ENCODE measurements at regions not wholly inside any gene's neighbourhood (a gene's known extent, or its start where the extent isn't known, plus 50 kb on each side); places are given as distances from the start of the nearest gene placed in this dataset.
"Not testable (repeated sequence)": the region's sequence is repeated elsewhere in the genome, so short reads cannot be mapped to it uniquely, and the experiment has no call there.

GRCh38 chr14:28152453-28153044 lies 614.0 kb upstream of the FOXG1 start:
- DNase-seq, result no peak

DNA sequence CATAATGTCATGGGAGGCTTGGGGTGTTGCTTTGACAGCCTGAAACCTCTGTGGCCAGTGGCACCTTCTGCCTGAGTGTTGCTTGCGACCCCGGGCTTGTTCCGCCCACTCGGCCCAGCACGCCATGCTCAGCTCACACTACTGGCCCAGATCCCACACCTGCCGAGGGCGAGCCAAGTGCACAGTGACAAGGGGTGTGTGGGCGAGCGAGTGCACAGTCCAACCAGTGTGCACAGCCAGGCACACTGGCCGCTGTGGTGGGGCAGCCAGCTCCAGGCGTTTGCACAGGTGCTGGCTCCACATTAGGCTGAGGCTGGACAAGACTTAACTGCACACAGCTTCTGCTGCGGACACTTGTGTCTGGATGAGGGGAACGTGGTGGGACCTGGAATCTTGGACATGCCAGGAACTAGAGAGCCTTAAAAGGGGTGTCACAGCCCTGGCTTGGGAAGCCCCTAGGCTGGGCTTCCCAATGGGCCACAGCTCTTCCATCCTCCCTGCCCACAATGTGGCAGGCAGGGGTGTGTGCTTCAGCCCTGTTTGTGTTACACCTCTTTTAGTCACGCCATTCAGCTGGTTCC lies 609.2 kb upstream of the FOXG1 start:
- no peak for DNase-seq

DNA sequence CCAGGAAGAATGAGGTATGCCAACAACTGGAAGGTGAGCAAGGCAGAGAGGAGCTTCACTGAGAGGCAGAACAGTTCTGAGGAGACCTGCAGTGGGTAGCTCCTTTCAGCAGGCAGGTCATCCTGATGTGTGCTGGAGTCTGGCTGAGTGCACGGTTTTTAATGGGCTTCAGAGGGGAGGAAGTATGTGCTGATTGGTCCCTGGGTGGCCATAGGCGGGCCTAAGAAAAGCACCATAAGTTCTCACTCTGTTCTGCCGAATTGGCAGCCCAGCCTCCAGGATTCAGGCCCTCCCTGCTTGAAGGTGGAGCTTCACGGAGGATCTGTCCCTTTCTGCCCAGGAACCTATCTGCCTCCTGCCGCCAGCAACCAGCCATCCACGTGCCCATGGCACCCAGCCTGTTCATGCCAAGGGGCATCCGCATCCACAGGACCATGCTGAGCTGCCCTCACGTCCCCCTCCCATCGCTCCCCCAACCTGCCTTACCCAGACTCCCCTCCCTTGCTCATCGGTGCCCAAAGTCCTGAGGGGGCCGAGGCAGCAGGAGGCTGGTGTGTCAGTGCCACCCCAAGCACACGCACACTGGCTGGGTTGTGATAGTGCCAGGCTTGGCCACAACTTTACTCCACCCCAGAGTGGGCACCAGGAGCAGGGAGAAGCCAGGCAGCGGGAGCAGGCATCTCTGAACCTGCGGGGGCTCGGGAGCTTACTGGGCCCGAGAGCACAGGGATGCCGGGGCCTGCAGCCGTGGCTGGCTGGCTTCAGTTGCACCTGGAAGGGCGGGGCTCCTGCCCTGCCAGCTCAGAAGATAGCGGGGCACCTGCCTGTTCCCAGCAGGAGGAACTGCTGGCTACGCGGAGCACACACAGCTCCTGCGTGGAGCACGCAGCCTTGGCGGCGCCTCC lies 608.4 kb upstream of the FOXG1 start:
- no peak for DNase-seq

GRCh38 chr14:28161040-28161439 lies 605.5 kb upstream of the FOXG1 start:
- no peak for DNase-seq

DNA sequence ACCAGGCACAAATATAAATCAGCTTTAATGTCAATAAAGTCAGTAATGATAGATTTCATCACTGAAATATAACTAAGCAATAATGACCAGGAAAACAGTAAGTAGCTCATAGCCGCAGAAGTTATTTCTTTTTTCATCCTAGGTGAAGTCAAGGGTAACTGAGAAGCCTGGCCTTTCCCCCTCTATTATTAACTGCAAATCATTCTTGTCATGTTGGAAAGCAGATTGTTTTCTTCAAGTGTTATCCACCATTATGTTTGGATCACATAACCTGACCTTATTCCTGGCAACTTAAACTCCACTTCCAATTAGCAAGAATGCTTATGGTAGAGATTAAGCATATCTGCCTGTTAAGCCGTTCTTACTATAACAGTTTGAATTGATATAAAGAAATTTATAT lies 603.4 kb upstream of the FOXG1 start:
- no peak for DNase-seq

DNA sequence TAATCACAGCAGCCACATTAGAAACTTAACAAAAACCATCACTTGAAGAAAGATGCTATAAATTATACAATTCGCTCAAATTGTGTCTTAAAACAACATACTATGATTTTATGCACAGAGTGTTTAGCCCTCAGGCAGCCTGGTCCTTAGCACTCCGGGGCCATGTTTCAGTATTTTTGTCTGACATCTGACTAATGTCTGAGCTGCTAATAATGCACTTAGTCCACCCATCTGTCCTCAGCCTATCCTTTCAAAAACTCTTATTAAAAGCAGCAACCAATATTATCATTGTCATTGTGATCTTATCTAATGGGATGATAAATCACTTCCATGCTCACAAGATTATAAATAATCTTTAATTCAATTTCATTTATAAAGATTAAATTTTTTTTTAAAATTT lies 602.7 kb upstream of the FOXG1 start:
- DNase-seq, result no peak

DNA sequence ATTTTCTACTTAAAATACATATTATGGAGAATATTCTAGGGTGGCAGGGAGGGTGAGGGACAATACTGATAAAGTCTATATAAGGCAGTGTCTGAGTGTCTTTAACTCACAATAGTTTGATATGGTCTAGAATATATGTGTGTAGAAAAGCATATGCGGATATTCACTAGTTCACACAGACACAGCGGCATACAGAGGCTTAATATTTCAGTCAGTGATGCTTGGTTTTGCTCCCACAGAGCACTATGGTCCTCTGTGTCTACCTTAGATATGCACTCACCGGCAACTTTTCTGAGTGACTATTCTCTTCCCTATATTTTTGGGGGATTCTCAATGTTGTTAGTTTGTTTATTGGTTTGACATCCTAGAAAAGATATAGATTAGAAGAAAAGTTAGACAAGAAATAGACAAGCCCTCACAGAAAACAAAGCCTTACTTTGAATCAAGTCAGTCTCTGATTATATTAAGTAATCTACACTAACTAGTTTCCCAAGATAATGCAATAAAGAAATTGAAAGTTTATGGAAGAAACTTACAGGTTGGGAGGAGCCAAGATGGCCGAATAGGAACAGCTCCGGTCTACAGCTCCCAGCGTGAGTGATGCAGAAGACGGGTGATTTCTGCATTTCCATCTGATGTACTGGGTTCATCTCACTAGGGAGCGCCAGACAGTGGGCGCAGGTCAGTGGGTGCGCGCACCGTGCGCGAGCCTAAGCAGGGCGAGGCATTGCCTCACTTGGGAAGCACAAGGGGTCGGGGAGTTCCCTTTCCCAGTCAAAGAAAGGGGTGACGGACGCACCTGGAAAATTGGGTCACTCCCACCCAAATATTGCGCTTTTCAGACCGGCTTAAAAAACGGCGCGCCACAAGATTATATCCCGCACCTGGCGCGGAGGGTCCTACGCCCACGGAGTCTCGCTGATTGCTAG lies 578.4 kb upstream of the FOXG1 start:
- not testable (repeated sequence) for DNase-seq

- DNase-seq, result no peak
Measured at GRCh38 chr14:28196878-28197277, 569.7 kb upstream of the FOXG1 start.

DNA sequence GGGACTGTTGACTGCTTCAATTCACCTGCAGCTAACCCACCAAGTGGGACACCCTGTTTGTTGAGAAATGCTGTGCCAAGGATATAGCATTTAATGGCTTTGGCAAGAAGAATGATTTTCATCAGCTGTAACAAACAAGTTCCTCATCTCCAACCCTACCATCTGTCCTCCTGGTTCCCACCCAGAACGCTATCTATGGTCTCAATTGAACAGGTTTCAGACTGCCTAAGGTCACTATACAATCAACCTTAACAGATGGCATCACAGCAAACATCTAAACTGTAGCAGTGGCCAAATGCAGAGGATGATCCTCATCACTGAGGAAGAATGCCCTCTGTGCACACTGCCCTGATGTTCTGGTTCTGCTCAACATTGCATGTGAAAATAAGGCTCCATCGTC lies 546.2 kb upstream of the FOXG1 start:
- DNase-seq, result no peak

DNA sequence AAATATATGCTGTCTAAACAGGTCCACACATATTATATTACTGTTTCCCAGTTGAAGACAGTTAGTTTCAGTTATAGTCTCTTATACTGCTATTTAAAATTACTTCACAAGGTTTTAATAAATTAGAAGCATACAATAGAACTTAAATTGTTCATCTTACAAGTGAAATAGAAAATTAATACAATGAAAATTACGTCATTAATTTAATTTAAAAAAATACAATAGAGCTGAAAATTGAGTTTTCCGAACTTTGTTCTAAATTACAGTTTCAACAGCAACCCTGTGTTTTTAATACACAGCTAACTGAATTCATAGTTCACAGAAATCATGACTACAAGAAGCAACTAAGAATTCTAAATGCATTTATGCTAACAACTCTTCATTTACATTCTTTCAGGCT lies 525.7 kb upstream of the FOXG1 start:
- DNase-seq, result no peak

DNA sequence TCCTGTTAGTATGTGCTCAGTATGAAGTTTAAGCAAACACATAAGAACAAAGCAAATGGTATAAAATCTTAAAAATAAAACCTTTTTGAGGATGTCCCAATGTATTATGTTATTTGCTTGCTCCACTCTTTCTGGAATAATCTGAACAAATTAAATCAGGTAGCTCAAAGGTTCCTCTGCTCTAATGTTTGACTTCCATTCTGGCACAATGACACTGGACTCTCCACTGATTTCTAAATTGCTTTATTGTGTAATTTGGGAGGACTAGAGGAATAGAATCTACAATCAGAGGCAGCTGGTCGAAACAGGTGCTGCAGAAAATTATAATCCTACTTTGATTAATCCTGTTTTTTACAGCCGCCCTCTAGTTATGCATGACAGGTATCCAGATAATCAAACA lies 523.7 kb upstream of the FOXG1 start:
- no peak for DNase-seq

DNA sequence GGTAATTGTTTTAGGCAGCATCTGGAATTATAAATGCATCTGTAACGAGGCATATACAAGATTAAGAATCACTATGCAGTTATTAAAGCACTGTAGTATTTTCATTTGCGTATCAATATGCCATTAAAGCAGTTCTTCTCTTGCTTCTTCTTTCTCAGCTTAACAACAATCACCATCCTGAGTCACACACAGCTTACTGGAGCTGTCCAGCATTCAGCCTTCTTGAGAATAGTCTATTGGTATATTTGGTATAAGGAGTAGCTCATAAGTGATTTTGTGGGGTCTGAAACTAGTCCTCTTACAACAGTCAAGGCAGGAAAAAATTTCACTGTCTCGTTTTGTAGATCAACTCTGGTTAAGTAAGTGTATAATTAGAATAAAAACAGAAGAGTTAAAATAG lies 523.0 kb upstream of the FOXG1 start:
- no peak for DNase-seq

DNA sequence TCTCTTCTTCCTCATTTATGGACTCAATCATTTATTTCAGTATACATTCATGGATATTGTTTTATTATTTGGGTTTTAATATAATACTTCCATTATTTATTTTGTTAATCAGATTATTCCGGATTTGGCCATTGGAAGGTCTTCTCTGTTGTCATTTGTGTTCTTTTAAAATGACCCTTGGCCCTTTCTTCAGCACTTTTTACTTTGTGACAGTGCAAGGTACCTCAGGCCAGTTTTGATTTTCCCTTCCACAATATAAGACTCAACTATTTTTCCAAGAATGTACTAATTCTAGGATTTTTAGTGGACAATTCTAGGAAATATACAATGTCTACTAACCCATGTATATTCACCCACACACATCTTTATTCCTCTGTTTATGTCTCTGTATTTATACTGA lies 521.4 kb upstream of the FOXG1 start:
- DNase-seq, result no peak

DNA sequence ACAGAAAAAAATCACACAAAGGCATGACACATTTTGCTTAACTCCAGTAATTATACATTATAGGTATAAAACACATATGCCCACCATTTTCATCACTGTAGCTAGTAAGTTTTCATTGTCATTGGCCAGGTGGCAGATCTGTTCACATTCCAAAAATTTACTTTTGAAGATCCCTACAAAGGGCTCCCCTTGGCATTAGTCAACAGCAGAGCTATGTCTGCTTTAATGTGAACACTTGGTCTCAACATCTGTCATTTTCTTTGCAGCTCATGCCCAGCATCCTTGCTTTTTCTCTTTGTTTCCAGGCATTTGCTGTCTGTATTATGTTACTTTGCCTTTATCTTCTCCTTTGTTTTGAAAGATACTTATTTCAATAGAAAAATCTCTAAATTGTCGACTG lies 519.1 kb upstream of the FOXG1 start:
- no peak for DNase-seq

DNA sequence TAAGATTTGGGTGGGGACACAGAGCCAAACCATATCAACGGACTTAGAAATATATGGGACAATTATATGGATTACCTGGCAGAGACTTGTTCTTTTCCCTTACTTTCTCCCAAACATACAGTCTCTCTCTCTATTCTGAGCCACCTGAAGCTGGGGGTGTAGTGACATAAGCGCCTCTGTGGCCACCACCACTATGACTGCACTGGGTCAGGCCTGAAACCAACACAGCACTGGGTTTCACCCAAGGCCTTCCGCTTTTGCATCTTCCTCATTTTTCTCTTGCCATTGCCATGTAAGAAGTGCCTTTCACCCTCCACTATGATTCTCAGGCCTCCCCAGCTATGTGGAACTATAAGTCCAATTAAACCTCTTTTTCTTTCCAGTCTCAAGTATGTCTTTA lies 514.5 kb upstream of the FOXG1 start:
- not testable (repeated sequence) for DNase-seq

DNA sequence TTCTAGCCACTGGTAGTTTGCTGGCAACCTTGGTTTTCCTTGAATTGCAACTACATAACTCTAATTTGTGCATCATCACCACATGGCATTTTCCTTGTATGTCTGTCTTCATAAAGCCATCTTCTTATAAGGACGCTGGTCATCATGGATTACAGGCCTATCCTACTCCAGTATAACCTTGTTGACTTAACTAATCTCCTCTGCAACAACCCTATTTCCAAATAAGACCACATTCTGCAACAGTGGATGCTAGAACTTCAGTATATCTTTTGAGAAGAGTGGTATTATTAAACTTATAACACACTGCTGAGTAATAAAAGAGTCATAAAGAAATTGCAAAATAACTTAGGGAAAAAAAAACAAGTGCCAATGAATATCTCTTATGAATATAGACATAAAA lies 511.8 kb upstream of the FOXG1 start:
- DNase-seq, result no peak

- DNase-seq, result no peak
Measured at GRCh38 chr14:28264306-28264705, 502.3 kb upstream of the FOXG1 start.

GRCh38 chr14:28272270-28272669 lies 494.3 kb upstream of the FOXG1 start:
- DNase-seq, result no peak

DNA sequence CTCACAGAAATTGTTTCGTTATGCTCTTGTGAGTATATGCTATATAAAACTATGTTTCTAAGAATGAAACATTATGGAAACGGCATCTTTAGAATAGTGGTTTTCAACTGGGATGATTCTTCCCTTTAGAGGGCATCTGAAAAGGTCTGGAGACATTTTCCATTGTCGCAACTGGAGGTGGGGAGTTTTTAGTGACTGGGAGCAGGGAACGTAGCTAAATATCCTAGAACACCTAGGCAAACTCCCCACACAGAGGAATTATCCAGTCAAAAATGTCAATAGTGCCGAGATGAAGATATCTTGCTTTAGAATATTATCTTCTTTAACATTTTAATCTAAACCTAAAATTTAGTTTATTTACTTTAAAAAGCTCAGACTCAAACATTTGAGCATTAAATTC lies 486.1 kb upstream of the FOXG1 start:
- no peak for DNase-seq

DNA sequence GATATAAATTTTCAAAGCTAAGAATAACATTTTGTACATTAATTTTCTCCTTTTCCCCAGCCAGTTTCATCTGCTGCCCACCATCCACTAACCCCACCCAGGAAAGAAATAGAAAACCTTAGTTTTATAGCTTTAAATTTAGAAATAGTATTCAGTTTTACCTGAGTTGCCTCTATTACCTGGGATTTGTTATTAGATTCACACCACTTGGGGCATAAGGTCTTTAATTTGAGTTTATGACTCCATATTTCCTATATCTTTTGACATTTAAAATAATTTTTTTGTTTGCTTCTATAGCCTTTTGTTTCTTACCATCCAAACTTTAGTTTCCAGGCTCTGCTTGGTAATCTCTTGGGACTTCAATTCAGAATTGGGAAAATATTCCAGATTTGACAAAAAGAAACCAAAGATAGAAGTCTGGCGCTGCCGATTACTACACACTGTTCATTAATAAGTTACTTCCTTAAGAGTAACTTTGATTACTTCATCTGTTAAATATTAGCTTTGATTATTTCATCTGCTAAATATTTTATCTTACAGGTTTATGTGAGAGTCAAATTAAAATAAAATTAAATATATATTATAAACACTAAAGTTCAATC lies 485.5 kb upstream of the FOXG1 start:
- DNase-seq, result no peak

DNA sequence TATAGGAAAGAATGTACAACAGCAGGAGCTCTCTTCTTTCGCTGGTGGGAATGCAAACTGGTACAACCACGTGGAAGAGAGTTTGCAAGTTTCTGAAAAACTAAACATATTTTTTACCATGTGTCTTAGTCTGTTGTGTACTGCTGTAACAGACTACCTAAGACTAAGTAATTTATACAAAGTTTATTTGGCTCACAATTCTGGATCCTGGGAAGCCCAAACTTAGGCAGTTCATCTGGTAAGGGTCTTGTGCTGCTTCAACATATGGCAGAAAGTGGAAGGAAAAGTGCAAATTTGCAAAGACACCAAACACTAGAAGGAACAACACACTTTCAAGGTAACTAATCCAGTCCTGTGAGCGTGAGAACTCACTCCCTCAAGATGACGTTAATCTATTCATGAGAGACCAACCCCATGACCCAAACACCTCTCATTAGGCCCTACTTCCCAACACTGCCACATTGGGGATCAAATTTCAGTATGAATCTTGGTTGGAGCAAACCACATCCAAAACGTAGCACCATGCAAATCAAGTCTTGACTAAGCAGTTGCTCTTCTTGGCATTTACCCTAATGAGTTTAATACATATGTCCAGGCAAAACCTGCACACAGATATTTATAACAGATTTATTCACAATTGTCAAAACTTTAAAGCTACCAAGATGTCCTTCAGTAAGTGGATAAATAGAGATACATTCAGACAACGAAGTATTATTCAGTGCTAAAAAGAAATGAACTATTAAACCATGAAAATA lies 481.9 kb upstream of the FOXG1 start:
- DNase-seq, result no peak

GRCh38 chr14:28294834-28295440 lies 471.6 kb upstream of the FOXG1 start:
- DNase-seq, result peak; percentile 43

All from fibroblast of skin of right biceps (primary cell).